OCI-LY1 (cell line): ENCODE measurements at regions not wholly inside any gene's neighbourhood (a gene's known extent, or its start where the extent isn't known, plus 50 kb on each side); places are given as distances from the start of the nearest gene placed in this dataset.

Experiments
- H2AFZ ChIP-seq: fragments of 200-600 bp; sonication (generic), shearing (Covaris generic); 2 replicates; pipeline ENCODE4 v1.6.0; 2014; ENCODE audit warnings: antibody characterized with exemption, mild to moderate bottlenecking, low read length
- H3F3A ChIP-seq: fragments of 200-600 bp; sonication (generic), shearing (Covaris generic); 2 replicates; pipeline ENCODE4 v1.6.0; 2014; ENCODE audit warnings: mild to moderate bottlenecking, antibody characterized with exemption, low read length, moderate library complexity; ENCODE audit not compliant: insufficient read depth
- H3K27ac ChIP-seq: fragments of 200-600 bp; sonication (generic); 2 replicates; pipeline ENCODE4 v1.5.1; 2014; ENCODE audit warnings: low read length, mixed run types, mild to moderate bottlenecking, low read depth; ENCODE audit not compliant: poor library complexity, severe bottlenecking
- H3K27me3 ChIP-seq: fragments of 200-600 bp; sonication (generic); 2 replicates; pipeline ENCODE4 v1.6.0; 2014; ENCODE audit warnings: antibody characterized with exemption, mild to moderate bottlenecking, low read length, moderate library complexity; ENCODE audit not compliant: insufficient read depth
- H3K36me3 ChIP-seq: fragments of 200-600 bp; sonication (generic); 2 replicates; pipeline ENCODE4 v1.6.1; 2014; ENCODE audit warnings: mild to moderate bottlenecking, antibody characterized with exemption, low read length, moderate library complexity, mixed read lengths; ENCODE audit not compliant: insufficient read depth
- H3K4me1 ChIP-seq: fragments of 200-600 bp; sonication (generic); 2 replicates; pipeline ENCODE4 v1.5.1; 2014; ENCODE audit warnings: mild to moderate bottlenecking, low read length, moderate library complexity; ENCODE audit not compliant: insufficient read depth, severe bottlenecking
- H3K4me2 ChIP-seq: fragments of 200-600 bp; sonication (generic), shearing (Covaris generic); 2 replicates; pipeline ENCODE4 v1.6.1; 2014; ENCODE audit warnings: low read length
- H3K4me3 ChIP-seq: fragments of 200-600 bp; sonication (generic); 2 replicates; pipeline ENCODE4 v1.5.1; 2014; ENCODE audit warnings: low read length, low read depth, mild to moderate bottlenecking, mixed read lengths; ENCODE audit not compliant: poor library complexity, severe bottlenecking
- H3K79me2 ChIP-seq: fragments of 200-600 bp; shearing (Covaris generic); 2 replicates; pipeline ENCODE4 v1.6.1; 2016; ENCODE audit warnings: mixed run types, low read length, mixed read lengths; ENCODE audit not compliant: insufficient read depth
- H3K9ac ChIP-seq: fragments of 200-600 bp; sonication (generic), shearing (Covaris generic); 2 replicates; pipeline ENCODE4 v1.6.1; 2014; ENCODE audit warnings: mild to moderate bottlenecking, low read length, mixed read lengths
- H3K9me2 ChIP-seq: fragments of 200-600 bp; sonication (generic), shearing (Covaris generic); 2 replicates; pipeline ENCODE4 v1.6.1; 2014; ENCODE audit warnings: low read depth, mild to moderate bottlenecking, low read length, mixed read lengths
- H3K9me3 ChIP-seq: fragments of 200-600 bp; shearing (Covaris generic); 2 replicates; pipeline ENCODE4 v1.6.1; 2014; ENCODE audit warnings: low read length, mixed read lengths
- H4K20me1 ChIP-seq: fragments of 200-600 bp; sonication (generic), shearing (Covaris generic); 2 replicates; pipeline ENCODE4 v1.6.0; 2016; ENCODE audit warnings: mild to moderate bottlenecking, low read length; ENCODE audit not compliant: insufficient read depth
- CTCF ChIP-seq: fragments of 200-600 bp; sonication (generic), shearing (Covaris generic); IDR thresholded peaks from 2 replicates; pipeline ENCODE4 v1.5.1; 2017; ENCODE audit warnings: mild to moderate bottlenecking, antibody characterized with exemption, low read length, moderate library complexity, mixed read lengths
- EZH2 ChIP-seq: fragments of 200-600 bp; sonication (generic), shearing (Covaris generic); IDR thresholded peaks from 2 replicates; pipeline ENCODE4 v1.8.0; 2017; ENCODE audit warnings: borderline replicate concordance, mixed run types, mild to moderate bottlenecking, antibody characterized with exemption, low read length, moderate library complexity, mixed read lengths

DNA sequence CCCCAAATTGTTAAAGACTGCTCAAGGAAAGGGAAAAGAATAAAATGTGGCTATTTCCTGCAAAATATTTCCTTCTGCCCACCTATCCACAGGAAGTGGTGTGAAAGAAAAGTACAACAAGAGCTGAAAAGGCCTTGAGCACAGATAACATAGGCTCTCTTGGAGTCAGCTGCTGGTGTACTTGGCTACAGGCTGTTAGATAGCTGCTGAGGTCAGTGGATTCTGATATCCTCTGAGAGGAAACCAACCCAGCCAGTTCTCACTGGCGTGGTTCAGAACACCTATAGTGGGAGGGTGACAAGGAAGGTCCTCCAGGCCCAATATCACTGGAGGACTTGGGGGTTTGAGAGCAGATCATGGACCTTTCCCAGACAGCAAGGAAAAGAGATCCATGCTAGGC is 124.4 kb upstream of the GAP43 start:
- no peak overlapping the region for H2AFZ ChIP-seq
- H3F3A ChIP-seq = no peaks in the 10 kb centered on the region
- TF ChIP-seq CTCF = no peak
- TF ChIP-seq EZH2 = no peak
- H3K4me1 ChIP-seq = no peaks in the 10 kb centered on the region
- H3K9ac ChIP-seq = no peak overlapping the region
- H3K4me3 ChIP-seq = no peak overlapping the region
- H3K9me2 ChIP-seq = no peaks in the 10 kb centered on the region
- H3K79me2 ChIP-seq = no peaks in the 10 kb centered on the region
- H3K4me2 ChIP-seq = no peak overlapping the region
- no peaks in the 10 kb centered on the region for H3K9me3 ChIP-seq
- no peaks in the 10 kb centered on the region for H3K27me3 ChIP-seq
- H3K36me3 ChIP-seq = no peaks in the 10 kb centered on the region
- no peaks in the 10 kb centered on the region for H4K20me1 ChIP-seq
- no peak overlapping the region for H3K27ac ChIP-seq

- Histone ChIP-seq H3K4me3 (no peak overlapping the region), H2AFZ (no peak overlapping the region), H3F3A (no peaks in the 10 kb centered on the region), H3K27me3 (no peaks in the 10 kb centered on the region), H4K20me1 (no peaks in the 10 kb centered on the region), H3K79me2 (no peaks in the 10 kb centered on the region), H3K9ac (no peak overlapping the region), H3K9me2 (no peaks in the 10 kb centered on the region), H3K4me1 (no peaks in the 10 kb centered on the region), H3K36me3 (no peaks in the 10 kb centered on the region), H3K4me2 (no peak overlapping the region), H3K27ac (no peak overlapping the region), H3K9me3 (no peaks in the 10 kb centered on the region)
- TF ChIP-seq CTCF (no peak), EZH2 (no peak)
Measured at GRCh38 chr3:115499666-115500065, 123.6 kb upstream of the GAP43 start.

DNA sequence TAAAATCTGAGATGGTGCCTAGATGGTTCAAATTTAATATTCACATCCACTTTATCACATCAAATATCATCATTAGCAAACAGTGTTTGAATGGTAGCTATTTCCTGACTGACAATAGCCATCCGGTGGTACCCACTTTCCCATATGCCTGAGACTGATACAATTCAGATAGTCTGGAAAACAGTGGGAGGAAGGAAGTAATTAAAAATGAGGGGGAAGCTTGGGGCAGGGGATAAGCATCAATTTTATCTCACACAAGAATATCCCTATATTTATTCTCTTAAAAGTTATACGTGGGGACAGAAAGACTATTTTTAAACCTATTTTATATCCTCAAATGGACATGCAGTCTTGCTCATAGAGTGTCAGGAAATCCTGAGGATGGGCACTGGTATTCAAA is 122.5 kb upstream of the GAP43 start:
- H3F3A ChIP-seq = no peaks in the 10 kb centered on the region
- H3K79me2 ChIP-seq = no peaks in the 10 kb centered on the region
- no peaks in the 10 kb centered on the region for H3K9me3 ChIP-seq
- no peaks in the 10 kb centered on the region for H4K20me1 ChIP-seq
- H3K27me3 ChIP-seq = no peaks in the 10 kb centered on the region
- H3K4me1 ChIP-seq = no peaks in the 10 kb centered on the region
- no peak overlapping the region for H3K4me3 ChIP-seq
- H3K27ac ChIP-seq = no peak overlapping the region
- no peak overlapping the region for H3K4me2 ChIP-seq
- H3K9ac ChIP-seq = no peak overlapping the region
- no peak overlapping the region for H2AFZ ChIP-seq
- H3K9me2 ChIP-seq = no peaks in the 10 kb centered on the region
- no peaks in the 10 kb centered on the region for H3K36me3 ChIP-seq
- TF ChIP-seq EZH2 = no peak
- TF ChIP-seq CTCF = no peak
